ENCODE measurements at regions not wholly inside any gene's neighbourhood (a gene's known extent, or its start where the extent isn't known, plus 50 kb on each side); places are given as distances from the start of the nearest gene placed in this dataset.

- no peak for TF ChIP-seq EZH2 (IDR thresholded peaks at IDR 0.05; ENCODE audit: borderline replicate concordance)
- TF ChIP-seq CTCF (IDR thresholded peaks at IDR 0.05; ENCODE audit: poor library complexity), result no peak
- no peak for TF ChIP-seq EZH2phosphoT487 (IDR thresholded peaks at IDR 0.05; ENCODE audit: low read depth, severe bottlenecking, unreplicated experiment)
Measured at GRCh38 chr12:102539651-102540553, 59.5 kb upstream of the IGF1 start.

Data from hepatocyte (in vitro differentiated cells).